HCT116 (cell line): ENCODE measurements at regions not wholly inside any gene's neighbourhood (a gene's known extent, or its start where the extent isn't known, plus 50 kb on each side); places are given as distances from the start of the nearest gene placed in this dataset.

ENCODE experiments used
- ATAC-seq: fragments of 200-7000 bp; cut with Tn5 transposase; 2 replicates; pipeline ENCODE4 v1.9.1; 2020; ENCODE audit warnings: mild to moderate bottlenecking, moderate library complexity
- BruUV-seq: library from RNA; stranded (reverse); fragments of 400-500 nt; replicated peaks from 2 replicates; lab custom pipeline; 2021; lab: Mats Ljungman, UMichigan
- CTCF ChIA-PET: fragments of 300-600 bp; sonication (Branson Sonifier 250); formaldehyde crosslinking; loops from one replicate; lab custom pipeline; 2021; ENCODE audit warnings: antibody characterized with exemption; lab: Charles Lee
- POLR2A ChIA-PET: fragments of 300-600, 350-600 bp; sonication (Branson Sonifier 250); formaldehyde crosslinking; loops from one replicate; lab custom pipeline; 2021; ENCODE audit warnings: antibody characterized with exemption; lab: Charles Lee
- RAD21 ChIA-PET, 2 experiments: fragments of 300-600 bp; sonication (Branson Sonifier 250); formaldehyde crosslinking; loops; one replicate each; lab custom pipeline; 2023; ENCODE audit warnings: low total read pairs in 2 of 2; ENCODE audit not compliant: uncharacterized antibody in 2 of 2, unreplicated experiment in 2 of 2, low non-redundant PET in 1 of 2; lab: Charles Lee
- DNase-seq: peaks from one replicate; pipeline ENCODE4 v3.0.0-alpha.2; 2010; ENCODE audit warnings: low read depth, low spot score
- H2AFZ ChIP-seq: fragments of 200-600 bp; shearing (Covaris generic), sonication (generic); 2 replicates; pipeline ENCODE4 v1.6.1; 2017; ENCODE audit warnings: low read depth, mixed run types, mixed read lengths, antibody characterized with exemption, low read length; ENCODE audit not compliant: poor library complexity, severe bottlenecking
- H3K27ac ChIP-seq: 2 replicates; pipeline ENCODE4 v1.5.1; 2012; ENCODE audit warnings: low read depth, low read length
- H3K27me3 ChIP-seq: fragments of 200-600 bp; sonication (generic); 2 replicates; pipeline ENCODE4 v1.6.1; 2016; ENCODE audit warnings: mixed run types, low read length, mixed read lengths; ENCODE audit not compliant: insufficient read depth
- H3K36me3 ChIP-seq, 2 experiments: fragments of 200-500 bp in 1 of 2; fragments of 200-600 bp in 1 of 2; sonication (Bioruptor generic) in 1 of 2; sonication (generic) in 1 of 2; 2 replicates each; pipeline versions ENCODE4 v1.5.1 to v1.6.1; 2014 to 2016; ENCODE audit warnings: low read length in 2 of 2, inconsistent platforms in 1 of 2, mixed read lengths in 1 of 2, mixed run types in 1 of 2; ENCODE audit not compliant: insufficient read depth in 2 of 2, control insufficient read depth in 1 of 2
- H3K4me1 ChIP-seq, 2 experiments: fragments of 200-600 bp in 1 of 2; sonication (generic) in 1 of 2; 2 replicates each; pipeline versions ENCODE4 v1.5.1 to v1.6.1; 2012 to 2017; ENCODE audit warnings: low read length in 2 of 2, inconsistent platforms in 1 of 2, mild to moderate bottlenecking in 1 of 2, mixed read lengths in 1 of 2, mixed run types in 1 of 2, moderate library complexity in 1 of 2; ENCODE audit not compliant: insufficient read depth in 2 of 2, control insufficient read depth in 1 of 2
- H3K4me2 ChIP-seq: fragments of 200-600 bp; sonication (generic); 2 replicates; pipeline ENCODE4 v1.6.1; 2017; ENCODE audit warnings: mixed run types, low read length, mixed read lengths
- H3K4me3 ChIP-seq, 2 experiments: fragments of 200-600 bp in 1 of 2; sonication (generic) in 1 of 2; replicated peaks in 1 of 2; 2 replicates each; pipeline ENCODE4 v1.5.1; 2011 to 2016; ENCODE audit warnings: low read length in 2 of 2, control low read depth in 1 of 2, low read depth in 1 of 2, mild to moderate bottlenecking in 1 of 2, mixed read lengths in 1 of 2, mixed run types in 1 of 2
- H3K79me2 ChIP-seq: fragments of 200-600 bp; sonication (generic); 2 replicates; pipeline ENCODE4 v1.6.1; 2017; ENCODE audit warnings: mild to moderate bottlenecking, mixed run types, low read length, moderate library complexity, mixed read lengths; ENCODE audit not compliant: insufficient read depth
- H3K9ac ChIP-seq: fragments of 200-600 bp; sonication (generic); 2 replicates; pipeline ENCODE4 v1.6.1; 2016; ENCODE audit warnings: low read length, mixed read lengths
- H3K9me2 ChIP-seq: fragments of 200-600 bp; sonication (generic), shearing (Covaris generic); 2 replicates; pipeline ENCODE4 v1.6.1; 2017; ENCODE audit warnings: mixed run types, mild to moderate bottlenecking, moderate library complexity; ENCODE audit not compliant: insufficient read depth
- H3K9me3 ChIP-seq, 2 experiments: fragments of 200-500 bp in 1 of 2; fragments of 200-600 bp in 1 of 2; sonication (Bioruptor generic) in 1 of 2; sonication (generic) in 1 of 2; 2 replicates each; pipeline ENCODE4 v1.6.1; 2014 to 2017; ENCODE audit warnings: low read length in 2 of 2, mixed read lengths in 2 of 2, inconsistent platforms in 1 of 2, low read depth in 1 of 2, mild to moderate bottlenecking in 1 of 2, mixed run types in 1 of 2, moderate library complexity in 1 of 2; ENCODE audit not compliant: control insufficient read depth in 1 of 2, insufficient read depth in 1 of 2
- H4K20me1 ChIP-seq: fragments of 200-600 bp; sonication (generic), shearing (Covaris generic); 2 replicates; pipeline ENCODE4 v1.6.1; 2017; ENCODE audit warnings: mixed run types, mild to moderate bottlenecking, moderate library complexity; ENCODE audit not compliant: insufficient read depth
- ATF3 ChIP-seq: IDR thresholded peaks from 2 replicates; pipeline ENCODE4 v1.6.1; 2012
- EGR1 ChIP-seq: IDR thresholded peaks from 2 replicates; pipeline ENCODE4 v1.6.1; 2012; ENCODE audit warnings: low read depth
- ELF1 ChIP-seq: IDR thresholded peaks from 2 replicates; pipeline ENCODE4 v1.6.1; 2012; ENCODE audit warnings: low read depth, borderline replicate concordance
- EZH2 ChIP-seq: fragments of 200-600 bp; sonication (generic); IDR thresholded peaks from 2 replicates; pipeline ENCODE4 v1.6.1; 2017; ENCODE audit warnings: antibody characterized with exemption, mixed run types
- EZH2phosphoT487 ChIP-seq: fragments of 200-600 bp; IDR thresholded peaks from 2 replicates; pipeline ENCODE4 v1.6.1; 2018; ENCODE audit warnings: antibody characterized with exemption, borderline replicate concordance
- FOSL1 ChIP-seq: IDR thresholded peaks from 2 replicates; pipeline ENCODE4 v1.6.1; 2012; ENCODE audit warnings: low read depth
- JUND ChIP-seq: IDR thresholded peaks from 2 replicates; pipeline ENCODE4 v1.6.1; 2012
- POLR2AphosphoS5 ChIP-seq: IDR thresholded peaks from 2 replicates; pipeline ENCODE4 v1.6.1; 2011; ENCODE audit warnings: mild to moderate bottlenecking, low read depth, low read length, moderate library complexity
- RAD21 ChIP-seq: IDR thresholded peaks from 2 replicates; pipeline ENCODE4 v1.6.1; 2012; ENCODE audit warnings: low read depth, mild to moderate bottlenecking
- SIN3A ChIP-seq: IDR thresholded peaks from 2 replicates; pipeline ENCODE4 v1.6.1; 2012; ENCODE audit warnings: low read depth
- SP1 ChIP-seq: IDR thresholded peaks from 2 replicates; pipeline ENCODE4 v1.6.1; 2012; ENCODE audit warnings: low read depth
- TCF7L2 ChIP-seq: IDR thresholded peaks from 2 replicates; pipeline ENCODE4 v1.7.0; 2011; ENCODE audit warnings: borderline replicate concordance, inconsistent platforms; ENCODE audit not compliant: insufficient read depth, insufficient read length; ENCODE audit errors: extremely low read depth
- ZBTB33 ChIP-seq: IDR thresholded peaks from 2 replicates; pipeline ENCODE4 v1.6.1; 2011; ENCODE audit warnings: mild to moderate bottlenecking, low read length, moderate library complexity; ENCODE audit not compliant: insufficient replicate concordance; ENCODE audit errors: extremely low read depth
- ZFX ChIP-seq: fragments of 450-650 bp; IDR thresholded peaks from 2 replicates; pipeline ENCODE4 v1.6.1; 2017
- ZNF274 ChIP-seq: fragments of 200-500 bp; sonication (Bioruptor generic); IDR thresholded peaks from 2 replicates; pipeline ENCODE4 v1.6.1; 2014; ENCODE audit warnings: mild to moderate bottlenecking, low read depth, low read length, inconsistent platforms
- intact Hi-C: fragments of 100-400 bp; cut with micrococcal nuclease; formaldehyde crosslinking; loops from 2 replicates; pipeline ENCODE4 v1.10.0; 2022
- TF ChIP-seq, protein P1 (sequence below), 3 experiments: fragments of 200-600 bp in 1 of 3; sonication (generic) in 1 of 3; IDR thresholded peaks in 2 of 3; conservative IDR thresholded peaks in 1 of 3; 2 replicates each; pipeline ENCODE4 v1.5.1; 2012 to 2017; ENCODE audit warnings: low read depth in 2 of 3, low read length in 2 of 3, antibody characterized with exemption in 1 of 3, borderline replicate concordance in 1 of 3, control low read depth in 1 of 3, mild to moderate bottlenecking in 1 of 3, mixed read lengths in 1 of 3, mixed run types in 1 of 3, moderate library complexity in 1 of 3; ENCODE audit not compliant: insufficient read depth in 1 of 3
- TF ChIP-seq, protein P2 (sequence below): IDR thresholded peaks from 2 replicates; pipeline ENCODE4 v1.6.1; 2012; ENCODE audit warnings: low read depth

DNA sequence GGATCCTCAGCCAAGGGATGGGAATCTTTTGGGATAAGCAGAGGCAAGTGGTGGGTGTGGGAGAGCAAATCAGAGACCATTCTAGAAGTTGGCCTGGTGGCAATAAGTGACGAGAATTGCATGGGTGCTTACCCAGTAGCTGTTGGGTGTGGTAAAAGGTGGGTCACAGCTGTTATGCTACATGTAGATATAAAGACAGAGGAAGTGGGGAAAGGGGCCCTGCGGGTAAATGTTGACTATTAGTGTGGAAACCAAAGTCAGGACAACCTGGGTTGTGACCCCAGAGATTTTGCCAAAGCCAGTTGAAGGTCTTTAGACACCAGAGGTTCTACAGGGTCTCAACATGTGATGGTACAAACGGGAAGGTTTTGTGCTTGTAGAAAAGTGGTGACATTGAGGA, 443.6 kb upstream of the HNRNPA3 start:
- no peaks in the 10 kb centered on the region for H4K20me1 ChIP-seq
- no peak overlapping the region for H2AFZ ChIP-seq
- H3K4me2 ChIP-seq: no peak overlapping the region
- no peak overlapping the region for H3K4me3 ChIP-seq
- ChIA-PET RAD21 (no interaction called here), POLR2A (no interaction called here)
- no peaks in the 10 kb centered on the region for H3K79me2 ChIP-seq
- H3K9me2 ChIP-seq: no peaks in the 10 kb centered on the region
- no peaks in the 10 kb centered on the region for H3K4me1 ChIP-seq
- ATAC-seq: no peak
- H3K9me3 ChIP-seq: no peaks in the 10 kb centered on the region
- peaks cover 18% of the 10 kb centered on the region for H3K27me3 ChIP-seq
- no TSS peak for BruUV-seq
- no peak for DNase-seq
- H3K36me3 ChIP-seq: no peaks in the 10 kb centered on the region
- TF ChIP-seq SP1 (no peak), FOSL1 (no peak), ZNF274 (no peak), ZBTB33 (no peak), SIN3A (no peak), ZFX (no peak), ELF1 (no peak), JUND (no peak), RAD21 (no peak), TCF7L2 (no peak), EZH2phosphoT487 (no peak), POLR2AphosphoS5 (no peak), EGR1 (no peak), EZH2 (no peak), ATF3 (no peak)
- TF ChIP-seq, protein P1, sequence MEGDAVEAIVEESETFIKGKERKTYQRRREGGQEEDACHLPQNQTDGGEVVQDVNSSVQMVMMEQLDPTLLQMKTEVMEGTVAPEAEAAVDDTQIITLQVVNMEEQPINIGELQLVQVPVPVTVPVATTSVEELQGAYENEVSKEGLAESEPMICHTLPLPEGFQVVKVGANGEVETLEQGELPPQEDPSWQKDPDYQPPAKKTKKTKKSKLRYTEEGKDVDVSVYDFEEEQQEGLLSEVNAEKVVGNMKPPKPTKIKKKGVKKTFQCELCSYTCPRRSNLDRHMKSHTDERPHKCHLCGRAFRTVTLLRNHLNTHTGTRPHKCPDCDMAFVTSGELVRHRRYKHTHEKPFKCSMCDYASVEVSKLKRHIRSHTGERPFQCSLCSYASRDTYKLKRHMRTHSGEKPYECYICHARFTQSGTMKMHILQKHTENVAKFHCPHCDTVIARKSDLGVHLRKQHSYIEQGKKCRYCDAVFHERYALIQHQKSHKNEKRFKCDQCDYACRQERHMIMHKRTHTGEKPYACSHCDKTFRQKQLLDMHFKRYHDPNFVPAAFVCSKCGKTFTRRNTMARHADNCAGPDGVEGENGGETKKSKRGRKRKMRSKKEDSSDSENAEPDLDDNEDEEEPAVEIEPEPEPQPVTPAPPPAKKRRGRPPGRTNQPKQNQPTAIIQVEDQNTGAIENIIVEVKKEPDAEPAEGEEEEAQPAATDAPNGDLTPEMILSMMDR (IDR thresholded peaks at IDR 0.05 in 2 of 3, conservative IDR thresholded peaks at IDR 0.05 in 1 of 3; ENCODE audit: borderline replicate concordance in 1 of 3, insufficient read depth in 1 of 3, low read depth in 2 of 3, low read length in 2 of 3): no peak
- TF ChIP-seq, protein P2, sequence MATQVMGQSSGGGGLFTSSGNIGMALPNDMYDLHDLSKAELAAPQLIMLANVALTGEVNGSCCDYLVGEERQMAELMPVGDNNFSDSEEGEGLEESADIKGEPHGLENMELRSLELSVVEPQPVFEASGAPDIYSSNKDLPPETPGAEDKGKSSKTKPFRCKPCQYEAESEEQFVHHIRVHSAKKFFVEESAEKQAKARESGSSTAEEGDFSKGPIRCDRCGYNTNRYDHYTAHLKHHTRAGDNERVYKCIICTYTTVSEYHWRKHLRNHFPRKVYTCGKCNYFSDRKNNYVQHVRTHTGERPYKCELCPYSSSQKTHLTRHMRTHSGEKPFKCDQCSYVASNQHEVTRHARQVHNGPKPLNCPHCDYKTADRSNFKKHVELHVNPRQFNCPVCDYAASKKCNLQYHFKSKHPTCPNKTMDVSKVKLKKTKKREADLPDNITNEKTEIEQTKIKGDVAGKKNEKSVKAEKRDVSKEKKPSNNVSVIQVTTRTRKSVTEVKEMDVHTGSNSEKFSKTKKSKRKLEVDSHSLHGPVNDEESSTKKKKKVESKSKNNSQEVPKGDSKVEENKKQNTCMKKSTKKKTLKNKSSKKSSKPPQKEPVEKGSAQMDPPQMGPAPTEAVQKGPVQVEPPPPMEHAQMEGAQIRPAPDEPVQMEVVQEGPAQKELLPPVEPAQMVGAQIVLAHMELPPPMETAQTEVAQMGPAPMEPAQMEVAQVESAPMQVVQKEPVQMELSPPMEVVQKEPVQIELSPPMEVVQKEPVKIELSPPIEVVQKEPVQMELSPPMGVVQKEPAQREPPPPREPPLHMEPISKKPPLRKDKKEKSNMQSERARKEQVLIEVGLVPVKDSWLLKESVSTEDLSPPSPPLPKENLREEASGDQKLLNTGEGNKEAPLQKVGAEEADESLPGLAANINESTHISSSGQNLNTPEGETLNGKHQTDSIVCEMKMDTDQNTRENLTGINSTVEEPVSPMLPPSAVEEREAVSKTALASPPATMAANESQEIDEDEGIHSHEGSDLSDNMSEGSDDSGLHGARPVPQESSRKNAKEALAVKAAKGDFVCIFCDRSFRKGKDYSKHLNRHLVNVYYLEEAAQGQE: no peak
- TF ChIP-seq, all 23 proteins: peak for 0
- H3K9ac ChIP-seq: no peak overlapping the region
- intact Hi-C loops: no loop called here
- H3K27ac ChIP-seq: no peak overlapping the region
- CTCF ChIA-PET: no interaction called here
